Mesothelial cell of epicardium (in vitro differentiated cells): ENCODE measurements at regions not wholly inside any gene's neighbourhood (a gene's known extent, or its start where the extent isn't known, plus 50 kb on each side); places are given as distances from the start of the nearest gene placed in this dataset.

Source experiments
- DNase-seq, 2 experiments: peaks; one replicate each; pipeline ENCODE4 v3.0.0; 2021; ENCODE audit warnings: low spot score in 2 of 2; ENCODE audit not compliant: unreplicated experiment in 2 of 2
- H3K27ac Mint-ChIP-seq: 2 replicates; pipeline ENCODE4 v1.8.0; 2021; ENCODE audit warnings: mixed read lengths
- H3K27me3 Mint-ChIP-seq: 2 replicates; pipeline ENCODE4 v1.8.0; 2021; ENCODE audit warnings: low read depth, mixed read lengths
- H3K36me3 Mint-ChIP-seq: 2 replicates; pipeline ENCODE4 v1.8.0; 2021; ENCODE audit warnings: mixed read lengths
- H3K4me1 Mint-ChIP-seq: 2 replicates; pipeline ENCODE4 v1.8.0; 2021; ENCODE audit warnings: mixed read lengths
- H3K4me3 Mint-ChIP-seq: 2 replicates; pipeline ENCODE4 v1.8.0; 2021; ENCODE audit warnings: mild to moderate bottlenecking, moderate library complexity, mixed read lengths
- H3K9me3 Mint-ChIP-seq: 2 replicates; pipeline ENCODE4 v1.8.0; 2021; ENCODE audit warnings: mixed read lengths
- CTCF ChIP-seq: fragments of 200-600 bp; sonication (generic); IDR thresholded peaks from one replicate; pipeline ENCODE4 v1.5.0; 2021; ENCODE audit warnings: antibody characterized with exemption; ENCODE audit not compliant: unreplicated experiment

GRCh38 chr4:178412455-178412854, 970.2 kb upstream of the AGA start:
- H3K4me3 Mint-ChIP-seq = no peak overlapping the region
- H3K4me1 Mint-ChIP-seq = peaks cover 2% of the 10 kb centered on the region
- H3K27me3 Mint-ChIP-seq = no peaks in the 10 kb centered on the region
- no peaks in the 10 kb centered on the region for H3K36me3 Mint-ChIP-seq
- DNase-seq = no peak
- no peak overlapping the region for H3K27ac Mint-ChIP-seq
- H3K9me3 Mint-ChIP-seq = peaks cover under 1% of the 10 kb centered on the region
- TF ChIP-seq CTCF = no peak

GRCh38 chr4:178414042-178414441, 971.8 kb upstream of the AGA start:
- DNase-seq = no peak
- no peak overlapping the region for H3K4me3 Mint-ChIP-seq
- peaks cover 2% of the 10 kb centered on the region for H3K4me1 Mint-ChIP-seq
- no peaks in the 10 kb centered on the region for H3K9me3 Mint-ChIP-seq
- H3K36me3 Mint-ChIP-seq = no peaks in the 10 kb centered on the region
- no peaks in the 10 kb centered on the region for H3K27me3 Mint-ChIP-seq
- H3K27ac Mint-ChIP-seq = no peak overlapping the region
- no peak for TF ChIP-seq CTCF

DNA sequence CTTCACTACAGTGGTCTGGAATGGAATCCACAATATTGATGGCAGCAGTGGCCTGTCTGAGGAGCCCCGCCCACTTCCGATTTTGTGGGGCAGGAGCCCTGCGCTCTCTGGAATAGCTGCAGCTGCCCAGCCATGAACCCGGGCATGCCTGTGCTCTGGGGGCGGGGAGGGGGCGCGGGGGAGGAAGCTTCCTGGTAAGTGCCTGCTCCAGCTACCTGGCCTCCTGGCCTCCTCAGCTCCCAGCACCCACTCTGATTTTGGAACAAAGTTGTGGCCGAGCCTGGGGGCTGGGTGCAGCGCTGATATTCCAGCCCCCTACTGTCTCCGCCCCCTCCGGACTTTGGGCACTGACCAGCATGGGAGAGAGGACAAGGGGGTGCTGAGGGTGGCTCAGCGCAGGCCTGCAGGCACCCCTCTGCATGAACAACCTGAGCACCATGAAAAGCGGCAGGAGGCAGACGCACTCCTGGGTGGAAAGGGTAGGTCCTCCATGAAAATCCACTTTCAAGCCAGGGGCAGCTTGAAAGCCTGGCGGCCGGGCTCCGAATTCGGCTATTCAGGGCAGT, 972.7 kb upstream of the AGA start:
- Mint-ChIP-seq H3K27ac (no peak overlapping the region), H3K36me3 (no peaks in the 10 kb centered on the region), H3K4me1 (peaks cover 4% of the 10 kb centered on the region), H3K9me3 (no peaks in the 10 kb centered on the region), H3K27me3 (no peaks in the 10 kb centered on the region), H3K4me3 (no peak overlapping the region)
- DNase-seq = no peak
- no peak for TF ChIP-seq CTCF

- DNase-seq = no peak
- TF ChIP-seq CTCF = no peak
- Mint-ChIP-seq H3K36me3 (no peaks in the 10 kb centered on the region), H3K27ac (no peak overlapping the region), H3K9me3 (no peaks in the 10 kb centered on the region), H3K4me1 (peaks cover 7% of the 10 kb centered on the region), H3K4me3 (no peak overlapping the region), H3K27me3 (no peaks in the 10 kb centered on the region)
These were observed 973.7 kb upstream of the AGA start for GRCh38 chr4:178415925-178416324.

GRCh38 chr4:178423366-178423765, 981.1 kb upstream of the AGA start:
- no peak overlapping the region for H3K4me3 Mint-ChIP-seq
- peaks cover 5% of the 10 kb centered on the region for H3K4me1 Mint-ChIP-seq
- H3K27ac Mint-ChIP-seq = no peak overlapping the region
- H3K27me3 Mint-ChIP-seq = no peaks in the 10 kb centered on the region
- H3K36me3 Mint-ChIP-seq = no peaks in the 10 kb centered on the region
- H3K9me3 Mint-ChIP-seq = peaks cover 12% of the 10 kb centered on the region
- DNase-seq = no peak
- TF ChIP-seq CTCF = no peak

GRCh38 chr4:178426871-178427270, 984.6 kb upstream of the AGA start:
- Mint-ChIP-seq H3K4me1 (no peaks in the 10 kb centered on the region), H3K4me3 (no peak overlapping the region), H3K27me3 (no peaks in the 10 kb centered on the region), H3K36me3 (no peaks in the 10 kb centered on the region), H3K9me3 (peaks cover 12% of the 10 kb centered on the region), H3K27ac (no peak overlapping the region)
- DNase-seq = no peak
- no peak for TF ChIP-seq CTCF
